CD4-positive, alpha-beta memory T cell (primary cell): ENCODE measurements at regions not wholly inside any gene's neighbourhood (a gene's known extent, or its start where the extent isn't known, plus 50 kb on each side); places are given as distances from the start of the nearest gene placed in this dataset.

Experiments
- CTCF ChIA-PET: fragments of 350-600 bp; sonication (Branson Sonifier 250); formaldehyde crosslinking; loops from one replicate; lab custom pipeline; 2021; ENCODE audit warnings: inconsistent platforms; ENCODE audit not compliant: partially characterized antibody; lab: Charles Lee
- POLR2A ChIA-PET: fragments of 350-600 bp; sonication (Branson Sonifier 250); formaldehyde crosslinking; loops from one replicate; lab custom pipeline; 2021; ENCODE audit not compliant: partially characterized antibody; lab: Charles Lee
- DNase-seq, 5 donors: peaks; one replicate each; pipeline versions ENCODE4 v3.0.0 to v3.0.0-alpha.2; 2020 to 2022; ENCODE audit warnings: mixed read lengths in 1 of 5
- H3K27ac ChIP-seq: one replicate; pipeline ENCODE4 v1.7.0; 2013; ENCODE audit warnings: low read depth, low read length
- H3K27me3 ChIP-seq: 2 replicates; pipeline ENCODE4 v1.7.0; 2013; ENCODE audit warnings: mild to moderate bottlenecking, low read length, moderate library complexity; ENCODE audit not compliant: insufficient read depth
- H3K36me3 ChIP-seq: 2 replicates; pipeline ENCODE4 v1.7.0; 2013; ENCODE audit warnings: mild to moderate bottlenecking, low read length, moderate library complexity; ENCODE audit not compliant: insufficient read depth
- H3K4me1 ChIP-seq: 2 replicates; pipeline ENCODE4 v1.7.0; 2013; ENCODE audit warnings: mild to moderate bottlenecking, low read length, moderate library complexity; ENCODE audit not compliant: insufficient read depth
- H3K4me3 ChIP-seq, 2 donors: one replicate each; pipeline ENCODE4 v1.7.0; 2013; ENCODE audit warnings: low read length in 2 of 2, mild to moderate bottlenecking in 1 of 2
- H3K9me3 ChIP-seq, 2 donors: one replicate each; pipeline ENCODE4 v1.7.0; 2013; ENCODE audit warnings: low read length in 2 of 2, control low read depth in 1 of 2; ENCODE audit not compliant: control insufficient read depth in 1 of 2
- H3K27ac Mint-ChIP-seq, 7 donors: one replicate each; pipeline ENCODE4 v1.8.0; 2020 to 2021; ENCODE audit warnings: mixed read lengths in 7 of 7, mild to moderate bottlenecking in 6 of 7, inconsistent platforms in 3 of 7, moderate library complexity in 3 of 7
- H3K27me3 Mint-ChIP-seq, 2 donors: one replicate each; pipeline ENCODE4 v1.8.0; 2020 to 2021; ENCODE audit warnings: mixed read lengths in 2 of 2
- H3K36me3 Mint-ChIP-seq, 2 donors: one replicate each; pipeline ENCODE4 v1.8.0; 2020 to 2021; ENCODE audit warnings: mixed read lengths in 2 of 2, inconsistent platforms in 1 of 2, mild to moderate bottlenecking in 1 of 2
- H3K4me1 Mint-ChIP-seq, 4 donors: one replicate each; pipeline ENCODE4 v1.8.0; 2020 to 2021; ENCODE audit warnings: mixed read lengths in 4 of 4, mild to moderate bottlenecking in 1 of 4
- H3K4me3 Mint-ChIP-seq, 8 donors: one replicate each; pipeline ENCODE4 v1.8.0; 2020 to 2021; ENCODE audit warnings: mixed read lengths in 8 of 8, mild to moderate bottlenecking in 7 of 8, moderate library complexity in 6 of 8, inconsistent platforms in 3 of 8
- H3K9me3 Mint-ChIP-seq, 8 donors: one replicate each; pipeline ENCODE4 v1.8.0; 2020 to 2021; ENCODE audit warnings: mixed read lengths in 8 of 8, mild to moderate bottlenecking in 5 of 8, inconsistent platforms in 3 of 8, moderate library complexity in 1 of 8
- intact Hi-C: fragments of 100-400 bp; cut with micrococcal nuclease; formaldehyde crosslinking; loops from one replicate; pipeline ENCODE4 v1.15.1; 2023

GRCh38 chr3:101150504-101150903 is 157.3 kb upstream of the ABI3BP start:
- H3K36me3 Mint-ChIP-seq, result no peaks in the 10 kb centered on the region
- H3K27ac Mint-ChIP-seq, result no peak overlapping the region
- Histone ChIP-seq H3K4me1 (no peaks in the 10 kb centered on the region), H3K4me3 (no peak overlapping the region), H3K36me3 (no peaks in the 10 kb centered on the region), H3K9me3 (no peaks in the 10 kb centered on the region), H3K27ac (no peak overlapping the region), H3K27me3 (no peaks in the 10 kb centered on the region)
- H3K4me3 Mint-ChIP-seq, result no peak overlapping the region
- CTCF ChIA-PET, result no interaction called here
- peaks cover 17 to 24% of the 10 kb centered on the region in 2 donors for H3K27me3 Mint-ChIP-seq
- POLR2A ChIA-PET, result no interaction called here
- no peaks in the 10 kb centered on the region for H3K4me1 Mint-ChIP-seq
- H3K9me3 Mint-ChIP-seq, result peaks cover 0 to 4% (median under 1%) of the 10 kb centered on the region in 8 donors
- intact Hi-C loops, result no loop called here
- DNase-seq, result no peak

GRCh38 chr3:101149707-101150106 is 156.5 kb upstream of the ABI3BP start:
- H3K4me1 ChIP-seq, result no peaks in the 10 kb centered on the region
- no peak overlapping the region for H3K4me3 Mint-ChIP-seq
- ChIA-PET CTCF (no interaction called here), POLR2A (no interaction called here)
- intact Hi-C loops, result no loop called here
- no peak for DNase-seq
- no peaks in the 10 kb centered on the region for H3K36me3 Mint-ChIP-seq
- H3K27ac ChIP-seq, result no peak overlapping the region
- H3K36me3 ChIP-seq, result no peaks in the 10 kb centered on the region
- H3K9me3 Mint-ChIP-seq, result peaks cover 0 to 4% (median under 1%) of the 10 kb centered on the region in 8 donors
- H3K9me3 ChIP-seq, result no peaks in the 10 kb centered on the region
- no peak overlapping the region for H3K27ac Mint-ChIP-seq
- H3K4me3 ChIP-seq, result no peak overlapping the region
- H3K27me3 ChIP-seq, result no peaks in the 10 kb centered on the region
- peaks cover 15 to 22% of the 10 kb centered on the region in 2 donors for H3K27me3 Mint-ChIP-seq
- H3K4me1 Mint-ChIP-seq, result no peaks in the 10 kb centered on the region

- Histone ChIP-seq H3K27ac (no peak overlapping the region), H3K27me3 (no peaks in the 10 kb centered on the region), H3K4me3 (no peak overlapping the region), H3K9me3 (no peaks in the 10 kb centered on the region), H3K4me1 (no peaks in the 10 kb centered on the region), H3K36me3 (no peaks in the 10 kb centered on the region)
- Mint-ChIP-seq H3K27ac (no peak overlapping the region), H3K9me3 (peaks cover 0 to 4% (median under 1%) of the 10 kb centered on the region in 8 donors), H3K4me1 (no peaks in the 10 kb centered on the region), H3K36me3 (no peaks in the 10 kb centered on the region), H3K4me3 (no peak overlapping the region), H3K27me3 (peaks cover 15 to 22% of the 10 kb centered on the region in 2 donors)
- intact Hi-C loops, result no loop called here
- DNase-seq, result no peak
- POLR2A ChIA-PET, result no interaction called here
- CTCF ChIA-PET, result no interaction called here
These were observed 156.0 kb upstream of the ABI3BP start for GRCh38 chr3:101149251-101149650.

- no peak overlapping the region for H3K27ac ChIP-seq
- Mint-ChIP-seq H3K27me3 (peaks cover 10 to 18% of the 10 kb centered on the region in 2 donors), H3K4me1 (no peaks in the 10 kb centered on the region), H3K27ac (no peak overlapping the region), H3K4me3 (no peak overlapping the region), H3K36me3 (no peaks in the 10 kb centered on the region), H3K9me3 (peaks cover 0 to 3% (median 0%) of the 10 kb centered on the region in 8 donors)
- H3K36me3 ChIP-seq, result no peaks in the 10 kb centered on the region
- intact Hi-C loops, result no loop called here
- CTCF ChIA-PET, result interaction anchor here (0.8 kb wide), 1 partner anchor 10 kb away, joined by 5 read pairs; no protein-coding TSS in a partner anchor
- no peaks in the 10 kb centered on the region for H3K4me1 ChIP-seq
- no peaks in the 10 kb centered on the region for H3K9me3 ChIP-seq
- H3K4me3 ChIP-seq, result no peak overlapping the region
- H3K27me3 ChIP-seq, result no peaks in the 10 kb centered on the region
- DNase-seq, result no peak
- POLR2A ChIA-PET, result no interaction called here
These were observed 154.8 kb upstream of the ABI3BP start for GRCh38 chr3:101148001-101148400.

- no peaks in the 10 kb centered on the region for H3K9me3 ChIP-seq
- Mint-ChIP-seq H3K4me1 (no peaks in the 10 kb centered on the region), H3K27me3 (peaks cover 9 to 15% of the 10 kb centered on the region in 2 donors), H3K36me3 (no peaks in the 10 kb centered on the region), H3K4me3 (no peak overlapping the region), H3K27ac (no peak overlapping the region), H3K9me3 (peaks cover 0 to 3% (median 0%) of the 10 kb centered on the region in 8 donors)
- H3K4me3 ChIP-seq, result no peak overlapping the region
- ChIA-PET CTCF (no interaction called here), POLR2A (no interaction called here)
- no peaks in the 10 kb centered on the region for H3K4me1 ChIP-seq
- H3K36me3 ChIP-seq, result no peaks in the 10 kb centered on the region
- DNase-seq, result no peak
- H3K27me3 ChIP-seq, result no peaks in the 10 kb centered on the region
- intact Hi-C loops, result no loop called here
- H3K27ac ChIP-seq, result no peak overlapping the region
These were observed 153.7 kb upstream of the ABI3BP start for GRCh38 chr3:101146946-101147345.

- no peak overlapping the region for H3K4me3 Mint-ChIP-seq
- Histone ChIP-seq H3K9me3 (no peaks in the 10 kb centered on the region), H3K27me3 (no peaks in the 10 kb centered on the region), H3K4me1 (no peaks in the 10 kb centered on the region), H3K4me3 (no peak overlapping the region), H3K36me3 (no peaks in the 10 kb centered on the region), H3K27ac (no peak overlapping the region)
- peaks cover 2 to 11% of the 10 kb centered on the region in 2 donors for H3K27me3 Mint-ChIP-seq
- peaks cover 0 to 3% (median 0%) of the 10 kb centered on the region in 8 donors for H3K9me3 Mint-ChIP-seq
- DNase-seq, result no peak
- H3K4me1 Mint-ChIP-seq, result no peaks in the 10 kb centered on the region
- ChIA-PET CTCF (no interaction called here), POLR2A (no interaction called here)
- H3K36me3 Mint-ChIP-seq, result no peaks in the 10 kb centered on the region
- H3K27ac Mint-ChIP-seq, result no peak overlapping the region
- intact Hi-C loops, result no loop called here
These were observed 150.9 kb upstream of the ABI3BP start for GRCh38 chr3:101144105-101144504.

GRCh38 chr3:101143012-101143411 is 149.8 kb upstream of the ABI3BP start:
- DNase-seq, result no peak
- no peaks in the 10 kb centered on the region for H3K9me3 ChIP-seq
- Mint-ChIP-seq H3K27me3 (peaks cover 2 to 11% of the 10 kb centered on the region in 2 donors), H3K4me1 (no peaks in the 10 kb centered on the region), H3K4me3 (no peak overlapping the region), H3K9me3 (peaks cover 0 to 3% (median 0%) of the 10 kb centered on the region in 8 donors), H3K36me3 (no peaks in the 10 kb centered on the region), H3K27ac (no peak overlapping the region)
- H3K4me1 ChIP-seq, result no peaks in the 10 kb centered on the region
- no peaks in the 10 kb centered on the region for H3K36me3 ChIP-seq
- ChIA-PET POLR2A (no interaction called here), CTCF (no interaction called here)
- H3K4me3 ChIP-seq, result no peak overlapping the region
- no peak overlapping the region for H3K27ac ChIP-seq
- intact Hi-C loops, result no loop called here
- no peaks in the 10 kb centered on the region for H3K27me3 ChIP-seq

GRCh38 chr3:101142160-101142559 is 148.9 kb upstream of the ABI3BP start:
- no peak overlapping the region for H3K27ac Mint-ChIP-seq
- POLR2A ChIA-PET, result no interaction called here
- intact Hi-C loops, result no loop called here

More at GRCh38 chr3:101142160-101142559, 148.9 kb upstream of the ABI3BP start:
- no peaks in the 10 kb centered on the region for H3K4me1 Mint-ChIP-seq
- no peaks in the 10 kb centered on the region for H3K27me3 ChIP-seq
- H3K9me3 ChIP-seq, result no peaks in the 10 kb centered on the region
- no peak for DNase-seq
- H3K36me3 ChIP-seq, result no peaks in the 10 kb centered on the region
- H3K4me3 Mint-ChIP-seq, result no peak overlapping the region
- CTCF ChIA-PET, result no interaction called here
- H3K27me3 Mint-ChIP-seq, result peaks cover 1 to 5% of the 10 kb centered on the region in 2 donors
- no peak overlapping the region for H3K27ac ChIP-seq
- no peaks in the 10 kb centered on the region for H3K4me1 ChIP-seq
- H3K36me3 Mint-ChIP-seq, result no peaks in the 10 kb centered on the region
- peaks cover 0 to 2% (median 0%) of the 10 kb centered on the region in 8 donors for H3K9me3 Mint-ChIP-seq
- H3K4me3 ChIP-seq, result no peak overlapping the region
